GM23338 (cell line): ENCODE measurements at regions not wholly inside any gene's neighbourhood (a gene's known extent, or its start where the extent isn't known, plus 50 kb on each side); places are given as distances from the start of the nearest gene placed in this dataset.

Experiments used
- ATAC-seq: fragments of 200-7000 bp; cut with Tn5 transposase; 3 replicates; pipeline ENCODE4 v1.9.1; 2020
- DNase-seq: peaks from one replicate; pipeline ENCODE4 v3.0.0-alpha.2; 2015; ENCODE audit warnings: low spot score
- H2AFZ ChIP-seq: fragments of 200-600 bp; sonication (generic); 2 replicates; pipeline ENCODE4 v1.8.0; 2016; ENCODE audit warnings: antibody characterized with exemption, mild to moderate bottlenecking, moderate library complexity
- H3F3A ChIP-seq: fragments of 200-600 bp; sonication (generic); replicated peaks from 2 replicates; pipeline ENCODE4 v1.8.0; 2017; ENCODE audit warnings: antibody characterized with exemption, mixed run types, low read depth
- H3K27ac ChIP-seq: fragments of 200-600 bp; sonication (generic); 2 replicates; pipeline ENCODE4 v1.6.1; 2016; ENCODE audit warnings: low read depth
- H3K27me3 ChIP-seq: fragments of 200-600 bp; sonication (generic); 2 replicates; pipeline ENCODE4 v1.8.0; 2016; ENCODE audit warnings: mild to moderate bottlenecking, mixed run types, moderate library complexity; ENCODE audit not compliant: insufficient read depth
- H3K36me3 ChIP-seq: fragments of 200-600 bp; sonication (generic); 2 replicates; pipeline ENCODE4 v1.8.0; 2016; ENCODE audit warnings: mild to moderate bottlenecking; ENCODE audit not compliant: insufficient read depth
- H3K4me1 ChIP-seq: fragments of 200-600 bp; sonication (generic); 2 replicates; pipeline ENCODE4 v1.8.0; 2016; ENCODE audit warnings: mild to moderate bottlenecking, moderate library complexity; ENCODE audit not compliant: insufficient read depth
- H3K4me2 ChIP-seq: fragments of 200-600 bp; sonication (generic); 2 replicates; pipeline ENCODE4 v1.7.1; 2017; ENCODE audit warnings: mixed run types
- H3K4me3 ChIP-seq: fragments of 200-600 bp; sonication (generic); 2 replicates; pipeline ENCODE4 v1.6.1; 2016; ENCODE audit warnings: mixed run types
- H3K79me2 ChIP-seq: fragments of 200-600 bp; sonication (generic); replicated peaks from 2 replicates; pipeline ENCODE4 v1.8.0; 2017; ENCODE audit warnings: mild to moderate bottlenecking; ENCODE audit not compliant: insufficient read depth
- H3K9me2 ChIP-seq: fragments of 200-600 bp; sonication (generic); 2 replicates; pipeline ENCODE4 v1.8.0; 2017; ENCODE audit not compliant: insufficient read depth
- H4K20me1 ChIP-seq: fragments of 200-600 bp; sonication (generic); replicated peaks from 2 replicates; pipeline ENCODE4 v1.8.0; 2017; ENCODE audit warnings: mild to moderate bottlenecking; ENCODE audit not compliant: insufficient read depth
- H3K27ac Mint-ChIP-seq: 2 replicates; pipeline ENCODE4 v1.8.0; 2020; ENCODE audit warnings: inconsistent platforms, mild to moderate bottlenecking, moderate library complexity, mixed read lengths
- H3K27me3 Mint-ChIP-seq: 3 replicates; pipeline ENCODE4 v1.8.0; 2022; ENCODE audit warnings: low read depth, mild to moderate bottlenecking, moderate library complexity, mixed read lengths, inconsistent platforms; ENCODE audit not compliant: insufficient read depth, poor library complexity
- H3K36me3 Mint-ChIP-seq: 3 replicates; pipeline ENCODE4 v1.8.0; 2021; ENCODE audit warnings: low read depth, mild to moderate bottlenecking, inconsistent platforms, moderate library complexity, mixed read lengths
- H3K4me1 Mint-ChIP-seq: 3 replicates; pipeline ENCODE4 v1.8.0; 2020; ENCODE audit warnings: mild to moderate bottlenecking, inconsistent platforms, mixed read lengths
- H3K4me3 Mint-ChIP-seq: 3 replicates; pipeline ENCODE4 v1.8.0; 2021; ENCODE audit warnings: moderate library complexity, mild to moderate bottlenecking, inconsistent platforms, mixed read lengths
- H3K9me3 Mint-ChIP-seq: 3 replicates; pipeline ENCODE4 v1.8.0; 2020; ENCODE audit warnings: moderate library complexity, mild to moderate bottlenecking, inconsistent platforms, mixed read lengths
- EZH2 ChIP-seq: fragments of 200-600 bp; sonication (generic); IDR thresholded peaks from one replicate; pipeline ENCODE4 v1.8.0; 2017; ENCODE audit warnings: antibody characterized with exemption, mild to moderate bottlenecking, low read depth; ENCODE audit not compliant: unreplicated experiment
- EZH2phosphoT487 ChIP-seq: fragments of 200-600 bp; sonication (generic); IDR thresholded peaks from one replicate; pipeline ENCODE4 v1.8.1; 2018; ENCODE audit warnings: antibody characterized with exemption; ENCODE audit not compliant: unreplicated experiment
- JUNB ChIP-seq: IDR thresholded peaks from one replicate; pipeline ENCODE4 v1.6.1; 2016; ENCODE audit warnings: antibody characterized with exemption; ENCODE audit not compliant: unreplicated experiment
- NANOG ChIP-seq: IDR thresholded peaks from 2 replicates; pipeline ENCODE4 v1.6.1; 2016; ENCODE audit warnings: antibody characterized with exemption, borderline replicate concordance
- POLR2AphosphoS5 ChIP-seq: IDR thresholded peaks from 2 replicates; pipeline ENCODE4 v1.6.1; 2016; ENCODE audit warnings: antibody characterized with exemption, low read depth
- REST ChIP-seq: IDR thresholded peaks from one replicate; pipeline ENCODE4 v1.6.1; 2018; ENCODE audit warnings: antibody characterized with exemption; ENCODE audit not compliant: unreplicated experiment
- STAT1 ChIP-seq: IDR thresholded peaks from one replicate; pipeline ENCODE4 v1.6.1; 2016; ENCODE audit warnings: antibody characterized with exemption; ENCODE audit not compliant: unreplicated experiment
- ZNF114 ChIP-seq: fragments of 250-450 bp; sonication (Bioruptor Pico); IDR thresholded peaks from 2 replicates; pipeline ENCODE4 v1.5.0; 2020; ENCODE audit warnings: mild to moderate bottlenecking, moderate library complexity
- TF ChIP-seq, protein P1 (sequence below): fragments of 250-450 bp; sonication (Bioruptor Pico); IDR thresholded peaks from 2 replicates; pipeline ENCODE4 v1.5.0; 2020; ENCODE audit warnings: mild to moderate bottlenecking, moderate library complexity

DNA sequence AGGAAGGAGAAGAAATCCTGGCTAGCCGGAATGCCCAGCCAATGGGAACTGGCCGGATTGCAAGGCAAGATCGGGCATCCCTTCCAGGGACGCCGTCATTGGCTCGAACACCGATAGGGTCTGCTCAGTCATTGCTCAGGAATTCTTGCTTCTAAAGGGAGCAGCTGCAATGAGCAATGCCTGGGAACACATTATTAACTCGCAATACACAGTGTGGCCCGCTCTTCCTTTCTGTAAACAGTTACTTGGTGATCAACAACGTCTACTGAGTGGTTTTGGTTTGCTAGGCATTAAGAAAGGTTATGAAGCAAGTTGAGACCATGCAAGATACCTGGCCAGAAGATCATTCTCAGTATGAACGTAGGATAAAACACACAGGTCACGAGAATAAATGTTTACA is 165.4 kb upstream of the CITED2 start:
- peak; percentile 32 for DNase-seq

More for the DNA sequence above, 165.4 kb upstream of the CITED2 start:
- Histone ChIP-seq H3K27me3 (no peaks in the 10 kb centered on the region), H2AFZ (peak overlapping the region; percentile 15; the same call in 1 of the 2 replicates), H3K4me3 (no peak overlapping the region), H3K36me3 (no peaks in the 10 kb centered on the region), H3F3A (no peaks in the 10 kb centered on the region), H3K9me2 (peaks cover 7% of the 10 kb centered on the region; the same call in 1 of the 2 replicates), H3K4me1 (peaks cover 19% of the 10 kb centered on the region), H4K20me1 (no peaks in the 10 kb centered on the region), H3K27ac (no peak overlapping the region), H3K4me2 (no peak overlapping the region), H3K79me2 (no peaks in the 10 kb centered on the region)
- no peaks in the 10 kb centered on the region for H3K36me3 Mint-ChIP-seq
- TF ChIP-seq POLR2AphosphoS5 (no peak), STAT1 (no peak), EZH2 (no peak), JUNB (no peak), ZNF114 (CRISPR knock-in tag) (no peak), REST (no peak), NANOG (no peak), EZH2phosphoT487 (no peak)
- TF ChIP-seq, protein P1, sequence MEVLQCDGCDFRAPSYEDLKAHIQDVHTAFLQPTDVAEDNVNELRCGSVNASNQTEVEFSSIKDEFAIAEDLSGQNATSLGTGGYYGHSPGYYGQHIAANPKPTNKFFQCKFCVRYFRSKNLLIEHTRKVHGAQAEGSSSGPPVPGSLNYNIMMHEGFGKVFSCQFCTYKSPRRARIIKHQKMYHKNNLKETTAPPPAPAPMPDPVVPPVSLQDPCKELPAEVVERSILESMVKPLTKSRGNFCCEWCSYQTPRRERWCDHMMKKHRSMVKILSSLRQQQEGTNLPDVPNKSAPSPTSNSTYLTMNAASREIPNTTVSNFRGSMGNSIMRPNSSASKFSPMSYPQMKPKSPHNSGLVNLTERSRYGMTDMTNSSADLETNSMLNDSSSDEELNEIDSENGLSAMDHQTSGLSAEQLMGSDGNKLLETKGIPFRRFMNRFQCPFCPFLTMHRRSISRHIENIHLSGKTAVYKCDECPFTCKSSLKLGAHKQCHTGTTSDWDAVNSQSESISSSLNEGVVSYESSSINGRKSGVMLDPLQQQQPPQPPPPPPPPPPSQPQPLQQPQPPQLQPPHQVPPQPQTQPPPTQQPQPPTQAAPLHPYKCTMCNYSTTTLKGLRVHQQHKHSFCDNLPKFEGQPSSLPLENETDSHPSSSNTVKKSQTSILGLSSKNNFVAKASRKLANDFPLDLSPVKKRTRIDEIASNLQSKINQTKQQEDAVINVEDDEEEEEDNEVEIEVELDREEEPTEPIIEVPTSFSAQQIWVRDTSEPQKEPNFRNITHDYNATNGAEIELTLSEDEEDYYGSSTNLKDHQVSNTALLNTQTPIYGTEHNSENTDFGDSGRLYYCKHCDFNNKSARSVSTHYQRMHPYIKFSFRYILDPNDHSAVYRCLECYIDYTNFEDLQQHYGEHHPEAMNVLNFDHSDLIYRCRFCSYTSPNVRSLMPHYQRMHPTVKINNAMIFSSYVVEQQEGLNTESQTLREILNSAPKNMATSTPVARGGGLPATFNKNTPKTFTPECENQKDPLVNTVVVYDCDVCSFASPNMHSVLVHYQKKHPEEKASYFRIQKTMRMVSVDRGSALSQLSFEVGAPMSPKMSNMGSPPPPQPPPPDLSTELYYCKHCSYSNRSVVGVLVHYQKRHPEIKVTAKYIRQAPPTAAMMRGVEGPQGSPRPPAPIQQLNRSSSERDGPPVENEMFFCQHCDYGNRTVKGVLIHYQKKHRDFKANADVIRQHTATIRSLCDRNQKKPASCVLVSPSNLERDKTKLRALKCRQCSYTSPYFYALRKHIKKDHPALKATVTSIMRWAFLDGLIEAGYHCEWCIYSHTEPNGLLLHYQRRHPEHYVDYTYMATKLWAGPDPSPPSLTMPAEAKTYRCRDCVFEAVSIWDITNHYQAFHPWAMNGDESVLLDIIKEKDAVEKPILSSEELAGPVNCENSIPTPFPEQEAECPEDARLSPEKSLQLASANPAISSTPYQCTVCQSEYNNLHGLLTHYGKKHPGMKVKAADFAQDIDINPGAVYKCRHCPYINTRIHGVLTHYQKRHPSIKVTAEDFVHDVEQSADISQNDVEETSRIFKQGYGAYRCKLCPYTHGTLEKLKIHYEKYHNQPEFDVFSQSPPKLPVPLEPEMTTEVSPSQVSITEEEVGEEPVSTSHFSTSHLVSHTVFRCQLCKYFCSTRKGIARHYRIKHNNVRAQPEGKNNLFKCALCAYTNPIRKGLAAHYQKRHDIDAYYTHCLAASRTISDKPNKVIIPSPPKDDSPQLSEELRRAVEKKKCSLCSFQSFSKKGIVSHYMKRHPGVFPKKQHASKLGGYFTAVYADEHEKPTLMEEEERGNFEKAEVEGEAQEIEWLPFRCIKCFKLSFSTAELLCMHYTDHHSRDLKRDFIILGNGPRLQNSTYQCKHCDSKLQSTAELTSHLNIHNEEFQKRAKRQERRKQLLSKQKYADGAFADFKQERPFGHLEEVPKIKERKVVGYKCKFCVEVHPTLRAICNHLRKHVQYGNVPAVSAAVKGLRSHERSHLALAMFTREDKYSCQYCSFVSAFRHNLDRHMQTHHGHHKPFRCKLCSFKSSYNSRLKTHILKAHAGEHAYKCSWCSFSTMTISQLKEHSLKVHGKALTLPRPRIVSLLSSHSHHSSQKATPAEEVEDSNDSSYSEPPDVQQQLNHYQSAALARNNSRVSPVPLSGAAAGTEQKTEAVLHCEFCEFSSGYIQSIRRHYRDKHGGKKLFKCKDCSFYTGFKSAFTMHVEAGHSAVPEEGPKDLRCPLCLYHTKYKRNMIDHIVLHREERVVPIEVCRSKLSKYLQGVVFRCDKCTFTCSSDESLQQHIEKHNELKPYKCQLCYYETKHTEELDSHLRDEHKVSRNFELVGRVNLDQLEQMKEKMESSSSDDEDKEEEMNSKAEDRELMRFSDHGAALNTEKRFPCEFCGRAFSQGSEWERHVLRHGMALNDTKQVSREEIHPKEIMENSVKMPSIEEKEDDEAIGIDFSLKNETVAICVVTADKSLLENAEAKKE, result no peak
- no peak for ATAC-seq
- no peaks in the 10 kb centered on the region for H3K9me3 Mint-ChIP-seq
- H3K4me1 Mint-ChIP-seq, result peaks cover 24% of the 10 kb centered on the region
- no peak overlapping the region for H3K27ac Mint-ChIP-seq
- no peak overlapping the region for H3K4me3 Mint-ChIP-seq
- no peaks in the 10 kb centered on the region for H3K27me3 Mint-ChIP-seq
